ENCODE measurements at regions not wholly inside any gene's neighbourhood (a gene's known extent, or its start where the extent isn't known, plus 50 kb on each side); places are given as distances from the start of the nearest gene placed in this dataset.

GRCh38 chr5:147037515-147038205, 159.1 kb upstream of the PPP2R2B start:
- DNase-seq: peak in 1 of 5 experiments; percentile 2

GRCh38 chr5:147040856-147041255, 162.3 kb upstream of the PPP2R2B start:
- no peak for DNase-seq

- DNase-seq: no peak
Measured at GRCh38 chr5:147044572-147045273, 166.2 kb upstream of the PPP2R2B start.

GRCh38 chr5:147045290-147045689, 166.7 kb upstream of the PPP2R2B start:
- no peak for DNase-seq

- no peak for DNase-seq
Measured at GRCh38 chr5:147046281-147046680, 167.7 kb upstream of the PPP2R2B start.

GRCh38 chr5:147046894-147047293, 168.3 kb upstream of the PPP2R2B start:
- DNase-seq: no peak

- no peak for DNase-seq
Measured at GRCh38 chr5:147049764-147050163, 171.2 kb upstream of the PPP2R2B start.

- DNase-seq: no peak
Measured at GRCh38 chr5:147050172-147050571, 171.6 kb upstream of the PPP2R2B start.

- no peak for DNase-seq
Measured at GRCh38 chr5:147051193-147051592, 172.6 kb upstream of the PPP2R2B start.

GRCh38 chr5:147052519-147052918, 174.0 kb upstream of the PPP2R2B start:
- no peak for DNase-seq

- no peak for DNase-seq
Measured at GRCh38 chr5:147055089-147055826, 176.7 kb upstream of the PPP2R2B start.

- DNase-seq: no peak
Measured at GRCh38 chr5:147055850-147056566, 177.5 kb upstream of the PPP2R2B start.

- no peak for DNase-seq
Measured at GRCh38 chr5:147057051-147057450, 177.8 kb upstream of the STK32A start.

GRCh38 chr5:147061431-147061830, 173.4 kb upstream of the STK32A start:
- DNase-seq: no peak

GRCh38 chr5:147062427-147062826, 172.4 kb upstream of the STK32A start:
- DNase-seq: no peak

GRCh38 chr5:147063943-147064342, 170.9 kb upstream of the STK32A start:
- DNase-seq: no peak

GRCh38 chr5:147065071-147065470, 169.8 kb upstream of the STK32A start:
- no peak for DNase-seq

GRCh38 chr5:147068998-147069397, 165.8 kb upstream of the STK32A start:
- DNase-seq: no peak

GRCh38 chr5:147072622-147073021, 162.2 kb upstream of the STK32A start:
- no peak for DNase-seq

GRCh38 chr5:147073098-147073497, 161.7 kb upstream of the STK32A start:
- DNase-seq: no peak

- DNase-seq: no peak
Measured at GRCh38 chr5:147075187-147075586, 159.6 kb upstream of the STK32A start.

- no peak for DNase-seq
Measured at GRCh38 chr5:147080391-147080790, 154.4 kb upstream of the STK32A start.

GRCh38 chr5:147081311-147081764, 153.5 kb upstream of the STK32A start:
- DNase-seq: no peak

All from T-helper 2 cell (primary cell).